Hepatocyte (in vitro differentiated cells): ENCODE measurements at regions not wholly inside any gene's neighbourhood (a gene's known extent, or its start where the extent isn't known, plus 50 kb on each side); places are given as distances from the start of the nearest gene placed in this dataset.

Source experiments
- DNase-seq: peaks from one replicate; pipeline ENCODE4 v3.0.0-alpha.2; 2016; ENCODE audit warnings: low spot score
- H2AFZ ChIP-seq: fragments of 200-600 bp; sonication (generic); 2 replicates; pipeline ENCODE4 v1.6.0; 2016; ENCODE audit warnings: antibody characterized with exemption, mild to moderate bottlenecking
- H3K27ac ChIP-seq: fragments of 200-600 bp; sonication (generic); 2 replicates; pipeline ENCODE4 v1.5.1; 2016; ENCODE audit warnings: mild to moderate bottlenecking
- H3K27me3 ChIP-seq: fragments of 200-600 bp; sonication (generic); 2 replicates; pipeline ENCODE4 v1.6.1; 2016
- H3K36me3 ChIP-seq: fragments of 200-600 bp; sonication (generic); replicated peaks from 2 replicates; pipeline ENCODE4 v1.5.1; 2016; ENCODE audit warnings: low read depth; ENCODE audit not compliant: insufficient read depth
- H3K4me1 ChIP-seq: fragments of 200-600 bp; sonication (generic); 2 replicates; pipeline ENCODE4 v1.5.1; 2016; ENCODE audit warnings: mild to moderate bottlenecking, moderate library complexity; ENCODE audit not compliant: insufficient read depth
- H3K4me2 ChIP-seq: fragments of 200-600 bp; sonication (generic); 2 replicates; pipeline ENCODE4 v1.6.0; 2016
- H3K4me3 ChIP-seq: fragments of 200-600 bp; sonication (generic); 2 replicates; pipeline ENCODE4 v1.5.1; 2016; ENCODE audit warnings: mild to moderate bottlenecking
- H3K79me2 ChIP-seq: fragments of 200-600 bp; sonication (generic); 2 replicates; pipeline ENCODE4 v1.6.0; 2017; ENCODE audit warnings: mild to moderate bottlenecking
- H3K9me2 ChIP-seq: fragments of 200-600 bp; sonication (generic); replicated peaks from 2 replicates; pipeline ENCODE4 v1.6.0; 2017; ENCODE audit warnings: mild to moderate bottlenecking; ENCODE audit not compliant: insufficient read depth
- H3K9me3 ChIP-seq: fragments of 200-600 bp; sonication (generic); 2 replicates; pipeline ENCODE4 v1.5.1; 2016; ENCODE audit warnings: low read depth, mild to moderate bottlenecking
- H4K20me1 ChIP-seq: fragments of 200-600 bp; sonication (generic); 2 replicates; pipeline ENCODE4 v1.6.0; 2016; ENCODE audit warnings: mild to moderate bottlenecking; ENCODE audit not compliant: insufficient read depth, poor library complexity, severe bottlenecking
- EZH2 ChIP-seq: fragments of 200-600 bp; sonication (generic); IDR thresholded peaks from 2 replicates; pipeline ENCODE4 v1.6.1; 2016; ENCODE audit warnings: antibody characterized with exemption, mild to moderate bottlenecking, borderline replicate concordance
- EZH2phosphoT487 ChIP-seq: fragments of 200-600 bp; sonication (generic); IDR thresholded peaks from one replicate; pipeline ENCODE4 v1.6.1; 2018; ENCODE audit warnings: antibody characterized with exemption, mild to moderate bottlenecking, low read depth, moderate library complexity; ENCODE audit not compliant: unreplicated experiment, severe bottlenecking
- WGBS: methylation state at CpG from one replicate; pipeline ENCODE4 v1.1.6; 2016; ENCODE audit warnings: low lambda C conversion rate; ENCODE audit errors: missing lambda C conversion rate; 5-methylcytosine and 5-hydroxymethylcytosine counted together
- TF ChIP-seq, protein P1 (sequence below): fragments of 200-600 bp; sonication (generic); IDR thresholded peaks from 2 replicates; pipeline ENCODE4 v1.5.1; 2016; ENCODE audit warnings: antibody characterized with exemption, mild to moderate bottlenecking; ENCODE audit not compliant: poor library complexity

DNA sequence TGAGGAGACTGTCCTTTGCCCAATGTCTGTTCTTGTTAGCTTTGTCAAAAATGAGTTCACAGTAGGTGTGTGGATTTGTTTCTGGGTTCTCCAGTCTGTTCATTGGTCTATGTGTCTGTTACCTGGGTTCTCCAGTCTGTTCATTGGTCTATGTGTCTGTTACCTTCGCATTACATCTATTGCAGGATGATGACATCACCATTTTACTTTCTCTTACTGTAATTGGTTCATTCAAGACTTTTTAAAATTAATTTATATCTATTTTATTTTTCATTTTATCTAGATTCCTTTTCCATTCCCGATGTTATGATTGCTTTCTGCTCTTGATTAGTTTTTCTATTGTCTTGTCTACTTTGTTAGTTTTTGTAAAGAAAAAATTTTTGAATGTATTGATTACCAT is 615.5 kb downstream of the SOX5 start:
- Histone ChIP-seq H3K27me3 (no peaks in the 10 kb centered on the region), H3K79me2 (no peaks in the 10 kb centered on the region), H3K4me3 (no peak overlapping the region), H2AFZ (no peak overlapping the region), H3K9me3 (no peaks in the 10 kb centered on the region), H3K9me2 (no peaks in the 10 kb centered on the region), H3K36me3 (no peaks in the 10 kb centered on the region), H3K27ac (no peak overlapping the region), H4K20me1 (no peaks in the 10 kb centered on the region), H3K4me2 (no peak overlapping the region), H3K4me1 (no peaks in the 10 kb centered on the region)
- DNase-seq: no peak
- no peak for TF ChIP-seq EZH2phosphoT487
- TF ChIP-seq, protein P1, sequence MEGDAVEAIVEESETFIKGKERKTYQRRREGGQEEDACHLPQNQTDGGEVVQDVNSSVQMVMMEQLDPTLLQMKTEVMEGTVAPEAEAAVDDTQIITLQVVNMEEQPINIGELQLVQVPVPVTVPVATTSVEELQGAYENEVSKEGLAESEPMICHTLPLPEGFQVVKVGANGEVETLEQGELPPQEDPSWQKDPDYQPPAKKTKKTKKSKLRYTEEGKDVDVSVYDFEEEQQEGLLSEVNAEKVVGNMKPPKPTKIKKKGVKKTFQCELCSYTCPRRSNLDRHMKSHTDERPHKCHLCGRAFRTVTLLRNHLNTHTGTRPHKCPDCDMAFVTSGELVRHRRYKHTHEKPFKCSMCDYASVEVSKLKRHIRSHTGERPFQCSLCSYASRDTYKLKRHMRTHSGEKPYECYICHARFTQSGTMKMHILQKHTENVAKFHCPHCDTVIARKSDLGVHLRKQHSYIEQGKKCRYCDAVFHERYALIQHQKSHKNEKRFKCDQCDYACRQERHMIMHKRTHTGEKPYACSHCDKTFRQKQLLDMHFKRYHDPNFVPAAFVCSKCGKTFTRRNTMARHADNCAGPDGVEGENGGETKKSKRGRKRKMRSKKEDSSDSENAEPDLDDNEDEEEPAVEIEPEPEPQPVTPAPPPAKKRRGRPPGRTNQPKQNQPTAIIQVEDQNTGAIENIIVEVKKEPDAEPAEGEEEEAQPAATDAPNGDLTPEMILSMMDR: no peak
- TF ChIP-seq EZH2: no peak
- 92% methylated on average over 2 of the region's 2 CpGs for WGBS

DNA sequence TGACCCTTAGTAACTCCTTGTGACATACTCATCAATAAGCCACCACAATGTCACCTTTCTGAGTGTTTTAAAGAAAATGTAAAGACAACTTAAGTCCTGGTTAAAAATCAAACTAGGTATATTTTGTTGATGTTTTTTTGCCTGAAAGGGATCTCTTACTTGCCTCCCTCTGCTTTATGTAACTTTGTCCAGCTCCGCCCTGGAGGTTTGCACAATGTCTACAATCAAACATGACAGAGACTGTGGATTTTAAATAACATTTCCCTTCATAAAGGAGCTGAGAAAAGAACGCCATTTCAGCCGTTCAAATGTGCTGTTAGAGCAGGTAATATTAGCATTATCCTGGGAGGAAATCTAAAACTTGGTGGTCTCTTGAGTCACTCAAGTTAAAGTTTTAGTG is 613.9 kb downstream of the SOX5 start:
- Histone ChIP-seq H3K36me3 (no peaks in the 10 kb centered on the region), H4K20me1 (no peaks in the 10 kb centered on the region), H3K4me2 (no peak overlapping the region), H3K4me3 (no peak overlapping the region), H3K27ac (no peak overlapping the region), H3K27me3 (no peaks in the 10 kb centered on the region), H3K4me1 (no peaks in the 10 kb centered on the region), H2AFZ (no peak overlapping the region), H3K79me2 (no peaks in the 10 kb centered on the region), H3K9me2 (no peaks in the 10 kb centered on the region), H3K9me3 (no peaks in the 10 kb centered on the region)
- WGBS: 76% methylated on average over 3 of the region's 3 CpGs
- DNase-seq: no peak
- TF ChIP-seq, protein P1: no peak
- TF ChIP-seq EZH2 (no peak), EZH2phosphoT487 (no peak)

DNA sequence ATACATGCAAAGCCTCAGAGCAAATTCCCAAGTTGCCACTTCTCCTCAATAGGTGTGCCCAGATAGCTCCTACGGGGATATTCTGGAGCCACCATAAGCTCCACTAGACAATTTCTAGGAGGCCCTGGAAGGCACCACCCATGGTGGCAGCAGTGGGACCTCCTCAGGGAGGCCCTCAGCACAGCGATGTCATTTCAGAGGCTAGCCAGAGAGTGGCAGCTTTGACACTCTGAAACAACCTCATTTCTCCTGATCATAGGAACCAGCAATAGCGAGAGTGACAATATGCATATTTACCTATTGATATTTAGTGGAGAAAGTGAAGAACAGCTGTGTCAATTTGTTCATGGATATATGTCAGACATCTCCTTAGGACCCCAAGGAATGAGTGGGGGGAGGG is 612.3 kb downstream of the SOX5 start:
- no peaks in the 10 kb centered on the region for H3K79me2 ChIP-seq
- no peaks in the 10 kb centered on the region for H3K36me3 ChIP-seq
- DNase-seq: no peak
- H3K4me3 ChIP-seq: no peak overlapping the region
- no peak for TF ChIP-seq EZH2phosphoT487
- TF ChIP-seq EZH2: no peak
- TF ChIP-seq, protein P1: no peak
- H3K9me3 ChIP-seq: no peaks in the 10 kb centered on the region
- no peaks in the 10 kb centered on the region for H3K27me3 ChIP-seq
- 97% methylated on average over 3 of the region's 3 CpGs for WGBS
- H3K9me2 ChIP-seq: no peaks in the 10 kb centered on the region
- no peak overlapping the region for H3K27ac ChIP-seq
- no peak overlapping the region for H2AFZ ChIP-seq
- H3K4me1 ChIP-seq: no peaks in the 10 kb centered on the region
- no peak overlapping the region for H3K4me2 ChIP-seq
- H4K20me1 ChIP-seq: no peaks in the 10 kb centered on the region

DNA sequence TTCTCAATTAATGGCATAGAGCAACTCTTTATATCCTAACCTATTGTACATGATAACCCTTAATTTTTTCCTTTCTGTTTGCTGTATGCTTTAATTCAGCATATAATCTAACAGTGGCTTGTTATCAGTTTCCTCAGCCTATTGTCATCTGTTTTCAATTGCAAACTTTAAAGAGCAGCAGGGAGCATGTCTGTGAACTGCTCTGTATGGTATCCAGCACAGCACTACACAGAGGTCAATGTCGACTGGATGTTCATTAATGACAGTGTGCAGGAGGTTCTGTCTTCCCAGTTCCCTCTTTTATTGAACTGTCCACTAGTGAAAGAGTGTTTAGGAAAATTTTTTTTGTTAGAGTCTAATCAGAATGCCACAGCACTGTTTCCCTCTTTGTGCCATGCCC is 609.1 kb downstream of the SOX5 start:
- whole genome bisulfite sequencing: 46% methylated on average over 1 of the region's 1 CpG
- TF ChIP-seq EZH2phosphoT487: no peak
- TF ChIP-seq, protein P1: no peak
- Histone ChIP-seq H3K36me3 (no peaks in the 10 kb centered on the region), H3K4me1 (no peaks in the 10 kb centered on the region), H3K9me2 (no peaks in the 10 kb centered on the region), H3K4me2 (no peak overlapping the region), H3K27ac (no peak overlapping the region), H3K79me2 (no peaks in the 10 kb centered on the region), H4K20me1 (no peaks in the 10 kb centered on the region), H3K9me3 (no peaks in the 10 kb centered on the region), H2AFZ (no peak overlapping the region), H3K4me3 (no peak overlapping the region), H3K27me3 (no peaks in the 10 kb centered on the region)
- DNase-seq: no peak
